HL-60 (cell line): ENCODE measurements at regions not wholly inside any gene's neighbourhood (a gene's known extent, or its start where the extent isn't known, plus 50 kb on each side); places are given as distances from the start of the nearest gene placed in this dataset.

Source experiments
- GABPA ChIP-seq: IDR thresholded peaks from 2 replicates; pipeline ENCODE4 v1.6.1; 2012; ENCODE audit warnings: low read depth
- POLR2AphosphoS5 ChIP-seq: IDR thresholded peaks from 2 replicates; pipeline ENCODE4 v1.6.1; 2012; ENCODE audit warnings: low read depth
- REST ChIP-seq: IDR thresholded peaks from 2 replicates; pipeline ENCODE4 v1.6.1; 2012; ENCODE audit warnings: low read depth; ENCODE audit not compliant: insufficient replicate concordance
- SPI1 ChIP-seq: IDR thresholded peaks from 2 replicates; pipeline ENCODE4 v1.6.1; 2012; ENCODE audit warnings: low read depth, mild to moderate bottlenecking, borderline replicate concordance
- TF ChIP-seq, protein P1 (sequence below): IDR thresholded peaks from one replicate; pipeline ENCODE4 v1.5.1; 2011; ENCODE audit warnings: low read length, control low read depth, inconsistent platforms; ENCODE audit not compliant: insufficient read depth

GRCh38 chr10:70978816-70979480 is 90.6 kb upstream of the PCBD1 start:
- TF ChIP-seq, protein P1, sequence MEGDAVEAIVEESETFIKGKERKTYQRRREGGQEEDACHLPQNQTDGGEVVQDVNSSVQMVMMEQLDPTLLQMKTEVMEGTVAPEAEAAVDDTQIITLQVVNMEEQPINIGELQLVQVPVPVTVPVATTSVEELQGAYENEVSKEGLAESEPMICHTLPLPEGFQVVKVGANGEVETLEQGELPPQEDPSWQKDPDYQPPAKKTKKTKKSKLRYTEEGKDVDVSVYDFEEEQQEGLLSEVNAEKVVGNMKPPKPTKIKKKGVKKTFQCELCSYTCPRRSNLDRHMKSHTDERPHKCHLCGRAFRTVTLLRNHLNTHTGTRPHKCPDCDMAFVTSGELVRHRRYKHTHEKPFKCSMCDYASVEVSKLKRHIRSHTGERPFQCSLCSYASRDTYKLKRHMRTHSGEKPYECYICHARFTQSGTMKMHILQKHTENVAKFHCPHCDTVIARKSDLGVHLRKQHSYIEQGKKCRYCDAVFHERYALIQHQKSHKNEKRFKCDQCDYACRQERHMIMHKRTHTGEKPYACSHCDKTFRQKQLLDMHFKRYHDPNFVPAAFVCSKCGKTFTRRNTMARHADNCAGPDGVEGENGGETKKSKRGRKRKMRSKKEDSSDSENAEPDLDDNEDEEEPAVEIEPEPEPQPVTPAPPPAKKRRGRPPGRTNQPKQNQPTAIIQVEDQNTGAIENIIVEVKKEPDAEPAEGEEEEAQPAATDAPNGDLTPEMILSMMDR = no peak
- TF ChIP-seq POLR2AphosphoS5 (no peak), SPI1 (no peak), REST (no peak), GABPA (no peak)
